H9 (cell line): ENCODE measurements at regions not wholly inside any gene's neighbourhood (a gene's known extent, or its start where the extent isn't known, plus 50 kb on each side); places are given as distances from the start of the nearest gene placed in this dataset.

Source experiments
- DNase-seq: peaks from one replicate; pipeline ENCODE4 v3.0.0-alpha.2; 2017
- H2AFZ ChIP-seq: one replicate; pipeline ENCODE4 v1.6.1; 2013; ENCODE audit warnings: mild to moderate bottlenecking, low read length, control low read depth, moderate library complexity
- H2AK5ac ChIP-seq: 2 replicates; pipeline ENCODE4 v1.6.1; 2013; ENCODE audit warnings: low read length, control low read depth, mixed read lengths; ENCODE audit not compliant: insufficient read length
- H2BK120ac ChIP-seq: one replicate; pipeline ENCODE4 v1.6.1; 2013; ENCODE audit warnings: low read depth, mild to moderate bottlenecking, low read length, control low read depth, inconsistent platforms; ENCODE audit not compliant: poor library complexity, severe bottlenecking
- H2BK12ac ChIP-seq: 2 replicates; pipeline ENCODE4 v1.6.1; 2013; ENCODE audit warnings: low read length, control low read depth, mixed read lengths, low read depth; ENCODE audit not compliant: insufficient read length
- H2BK15ac ChIP-seq: 2 replicates; pipeline ENCODE4 v1.6.1; 2013; ENCODE audit warnings: low read depth, low read length, control low read depth
- H2BK20ac ChIP-seq: one replicate; pipeline ENCODE4 v1.6.1; 2013; ENCODE audit warnings: low read depth, mild to moderate bottlenecking, low read length, control low read depth, inconsistent platforms; ENCODE audit not compliant: poor library complexity, severe bottlenecking
- H2BK5ac ChIP-seq: 2 replicates; pipeline ENCODE4 v1.6.1; 2013; ENCODE audit warnings: low read length, control low read depth, mixed read lengths; ENCODE audit not compliant: insufficient read length
- H3K14ac ChIP-seq: 2 replicates; pipeline ENCODE4 v1.6.1; 2013; ENCODE audit warnings: low read length, control low read depth; ENCODE audit not compliant: insufficient read depth
- H3K18ac ChIP-seq: 2 replicates; pipeline ENCODE4 v1.6.1; 2013; ENCODE audit warnings: low read depth, mild to moderate bottlenecking, mixed read lengths, low read length, control low read depth; ENCODE audit not compliant: insufficient read length
- H3K23ac ChIP-seq: 2 replicates; pipeline ENCODE4 v1.6.1; 2013; ENCODE audit warnings: low read length, control low read depth, mixed read lengths, low read depth; ENCODE audit not compliant: insufficient read length
- H3K23me2 ChIP-seq: 2 replicates; pipeline ENCODE4 v1.6.1; 2013; ENCODE audit warnings: low read depth, mild to moderate bottlenecking, mixed read lengths, low read length, control low read depth; ENCODE audit not compliant: insufficient read length, poor library complexity, severe bottlenecking
- H3K27ac ChIP-seq: 2 replicates; pipeline ENCODE4 v1.5.1; 2013; ENCODE audit warnings: low read length, control low read depth, mixed read lengths, low read depth; ENCODE audit not compliant: insufficient read length
- H3K27me3 ChIP-seq: 2 replicates; pipeline ENCODE4 v1.6.1; 2013; ENCODE audit warnings: low read length, control low read depth, inconsistent platforms; ENCODE audit not compliant: insufficient read depth
- H3K4ac ChIP-seq: 2 replicates; pipeline ENCODE4 v1.6.1; 2013; ENCODE audit warnings: low read depth, mild to moderate bottlenecking, control low read depth, inconsistent platforms, low read length, moderate library complexity
- H3K4me1 ChIP-seq: 2 replicates; pipeline ENCODE4 v1.6.1; 2013; ENCODE audit warnings: low read length, control low read depth, inconsistent platforms; ENCODE audit not compliant: insufficient read depth
- H3K4me2 ChIP-seq: 2 replicates; pipeline ENCODE4 v1.6.1; 2013; ENCODE audit warnings: low read length, control low read depth, mixed read lengths; ENCODE audit not compliant: insufficient read length, insufficient read depth
- H3K56ac ChIP-seq: 2 replicates; pipeline ENCODE4 v1.6.1; 2013; ENCODE audit warnings: low read depth, mild to moderate bottlenecking, mixed read lengths, low read length, control low read depth; ENCODE audit not compliant: insufficient read length
- H3K79me1 ChIP-seq: 2 replicates; pipeline ENCODE4 v1.6.1; 2013; ENCODE audit warnings: low read depth, mild to moderate bottlenecking, moderate library complexity, low read length, control low read depth, inconsistent platforms; ENCODE audit not compliant: insufficient read depth, poor library complexity, severe bottlenecking
- H3K79me2 ChIP-seq: 2 replicates; pipeline ENCODE4 v1.6.1; 2013; ENCODE audit warnings: low read length, control low read depth, inconsistent platforms; ENCODE audit not compliant: insufficient read depth
- H3K9ac ChIP-seq: 2 replicates; pipeline ENCODE4 v1.6.1; 2013; ENCODE audit warnings: low read length, control low read depth, mixed read lengths; ENCODE audit not compliant: insufficient read length; ENCODE audit errors: extremely low read depth
- H3K9me3 ChIP-seq: one replicate; pipeline ENCODE4 v1.6.1; 2013; ENCODE audit warnings: low read depth, low read length, inconsistent platforms; ENCODE audit not compliant: control insufficient read depth
- H3T11ph ChIP-seq: one replicate; pipeline ENCODE4 v1.6.1; 2013; ENCODE audit warnings: mild to moderate bottlenecking, low read length, control low read depth, inconsistent platforms
- H4K20me1 ChIP-seq: one replicate; pipeline ENCODE4 v1.6.1; 2013; ENCODE audit not compliant: control insufficient read depth, insufficient read length, insufficient read depth
- H4K5ac ChIP-seq: 2 replicates; pipeline ENCODE4 v1.6.1; 2013; ENCODE audit warnings: low read depth, mild to moderate bottlenecking, mixed read lengths, low read length, control low read depth; ENCODE audit not compliant: insufficient read length
- H4K8ac ChIP-seq: replicated peaks from 2 replicates; pipeline ENCODE4 v1.6.1; 2013; ENCODE audit warnings: low read length, control low read depth, mixed read lengths, low read depth; ENCODE audit not compliant: insufficient read length
- H4K91ac ChIP-seq: 2 replicates; pipeline ENCODE4 v1.6.1; 2013; ENCODE audit warnings: low read depth, mild to moderate bottlenecking, moderate library complexity, mixed read lengths, low read length, control low read depth; ENCODE audit not compliant: insufficient read length
- H3K27ac Mint-ChIP-seq, 3 experiments: 2 replicates in 2 of 3; 3 replicates in 1 of 3; pipeline ENCODE4 v1.8.0; 2020 to 2021; ENCODE audit warnings: mixed read lengths in 3 of 3, mild to moderate bottlenecking in 1 of 3, moderate library complexity in 1 of 3
- H3K27me3 Mint-ChIP-seq: 2 replicates; pipeline ENCODE4 v1.8.0; 2021; ENCODE audit warnings: low read depth, mild to moderate bottlenecking, moderate library complexity, mixed read lengths
- H3K36me3 Mint-ChIP-seq, 3 experiments: 2 replicates in 2 of 3; 3 replicates in 1 of 3; pipeline ENCODE4 v1.8.0; 2020 to 2021; ENCODE audit warnings: low read depth in 3 of 3, mixed read lengths in 3 of 3; ENCODE audit not compliant: insufficient read depth in 1 of 3
- H3K4me1 Mint-ChIP-seq, 2 experiments: 2 replicates each; pipeline ENCODE4 v1.8.0; 2020; ENCODE audit warnings: mixed read lengths in 2 of 2
- H3K4me3 Mint-ChIP-seq, 2 experiments: 2 replicates in 1 of 2; 3 replicates in 1 of 2; pipeline ENCODE4 v1.8.0; 2020 to 2021; ENCODE audit warnings: mild to moderate bottlenecking in 2 of 2, mixed read lengths in 2 of 2, moderate library complexity in 1 of 2
- H3K9me3 Mint-ChIP-seq, 2 experiments: 2 replicates in 1 of 2; 3 replicates in 1 of 2; pipeline ENCODE4 v1.8.0; 2020; ENCODE audit warnings: mild to moderate bottlenecking in 2 of 2, mixed read lengths in 2 of 2, moderate library complexity in 1 of 2
- CTCF ChIP-seq: fragments of 200-600 bp; sonication (generic); conservative IDR thresholded peaks from 3 replicates; pipeline ENCODE4 v1.8.0; 2021; ENCODE audit warnings: antibody characterized with exemption, mild to moderate bottlenecking
- WGBS: extraction: QIAGEN DNeasy Blood & Tissue Kit; methylation state at CpG from one replicate; pipeline ENCODE4 v1.1.7; 2013; ENCODE audit warnings: missing lambda C conversion rate, low lambda C conversion rate, mixed read lengths; ENCODE audit not compliant: insufficient read length; ENCODE audit errors: extremely low coverage; 5-methylcytosine and 5-hydroxymethylcytosine counted together

GRCh38 chrX:4671344-4671743, 957.9 kb upstream of the PRKX start:
- no peaks in the 10 kb centered on the region; the same call in 1 of the 2 replicates for H3K27me3 Mint-ChIP-seq

More at GRCh38 chrX:4671344-4671743, 957.9 kb upstream of the PRKX start:
- Histone ChIP-seq H2BK20ac (no peak overlapping the region), H4K5ac (no peak overlapping the region), H3T11ph (no peak overlapping the region), H3K23ac (no peak overlapping the region), H3K56ac (no peak overlapping the region), H3K23me2 (no peaks in the 10 kb centered on the region), H2AK5ac (no peak overlapping the region), H3K79me2 (no peaks in the 10 kb centered on the region), H3K27ac (no peak overlapping the region), H4K91ac (no peak overlapping the region), H2BK120ac (no peak overlapping the region), H3K79me1 (no peaks in the 10 kb centered on the region), H4K8ac (no peak overlapping the region), H3K18ac (no peak overlapping the region), H2BK15ac (no peak overlapping the region), H2AFZ (no peak overlapping the region), H3K4ac (no peak overlapping the region), H3K9me3 (no peaks in the 10 kb centered on the region), H4K20me1 (no peaks in the 10 kb centered on the region), H3K9ac (no peak overlapping the region), H2BK5ac (no peak overlapping the region), H3K4me2 (no peak overlapping the region), H2BK12ac (no peak overlapping the region), H3K27me3 (no peaks in the 10 kb centered on the region), H3K4me1 (peaks cover 3% of the 10 kb centered on the region; the same call in 1 of the 2 replicates), H3K14ac (no peak overlapping the region)
- H3K36me3 Mint-ChIP-seq = peaks cover 6 to 24% (median 10%) of the 10 kb centered on the region in 3 experiments; a peak in 6 of 7 replicates
- no peak for DNase-seq
- no CpG with 5 or more reads among the region's 4 CpGs for WGBS
- H3K27ac Mint-ChIP-seq = no peak overlapping the region
- H3K4me3 Mint-ChIP-seq = no peak overlapping the region
- H3K4me1 Mint-ChIP-seq = peaks cover 16 to 31% of the 10 kb centered on the region in 2 experiments
- H3K9me3 Mint-ChIP-seq = peaks cover 16 to 18% of the 10 kb centered on the region in 2 experiments; a peak in 4 of 5 replicates
- no peak for TF ChIP-seq CTCF
